IMR-90 (cell line): ENCODE measurements at regions not wholly inside any gene's neighbourhood (a gene's known extent, or its start where the extent isn't known, plus 50 kb on each side); places are given as distances from the start of the nearest gene placed in this dataset.

Experiments used
- ATAC-seq: fragments of 200-7000 bp; cut with Tn5 transposase; 2 replicates; pipeline ENCODE4 v1.9.1; 2020; ENCODE audit warnings: low read depth, mild to moderate bottlenecking, moderate library complexity
- BruUV-seq: library from RNA; stranded (reverse); fragments of 400-500 nt; replicated peaks from 2 replicates; lab custom pipeline; 2021; lab: Mats Ljungman, UMichigan
- CTCF ChIA-PET: fragments of 300-600 bp; formaldehyde crosslinking; extraction: SDS; loops from one replicate; lab custom pipeline; 2021; ENCODE audit warnings: antibody characterized with exemption; lab: Yijun Ruan, JAX
- POLR2A ChIA-PET: fragments of 300-600 bp; sonication (Branson Sonifier 250); formaldehyde crosslinking; loops from one replicate; lab custom pipeline; 2022; ENCODE audit warnings: antibody characterized with exemption; ENCODE audit not compliant: unreplicated experiment; lab: Charles Lee
- DNase-seq: peaks from one replicate; pipeline ENCODE4 v3.0.0; 2013
- H2AFZ ChIP-seq: replicated peaks from 2 replicates; pipeline ENCODE3; 2013; ENCODE audit warnings: low read length, mild to moderate bottlenecking; ENCODE audit not compliant: poor library complexity
- H2AK5ac ChIP-seq: 2 replicates; pipeline ENCODE4 v1.6.1; 2013; ENCODE audit warnings: low read depth, low read length, inconsistent platforms
- H2AK9ac ChIP-seq: replicated peaks from 2 replicates; pipeline ENCODE3; 2013; ENCODE audit warnings: mild to moderate bottlenecking, low read depth, low read length, moderate library complexity; ENCODE audit not compliant: poor library complexity
- H2BK120ac ChIP-seq: 2 replicates; pipeline ENCODE4 v1.6.1; 2013; ENCODE audit warnings: low read depth, low read length, inconsistent platforms
- H2BK15ac ChIP-seq: 3 replicates; pipeline ENCODE4 v1.6.1; 2013; ENCODE audit warnings: low read depth, low read length, inconsistent platforms
- H2BK20ac ChIP-seq: 2 replicates; pipeline ENCODE4 v1.6.1; 2013; ENCODE audit warnings: low read depth, mild to moderate bottlenecking, inconsistent platforms, low read length, moderate library complexity
- H2BK5ac ChIP-seq: 2 replicates; pipeline ENCODE4 v1.6.1; 2013; ENCODE audit warnings: mild to moderate bottlenecking, low read depth, low read length, inconsistent platforms; ENCODE audit not compliant: poor library complexity, severe bottlenecking
- H3K14ac ChIP-seq: replicated peaks from 2 replicates; pipeline ENCODE4 v1.6.1; 2013; ENCODE audit warnings: low read depth, low read length, inconsistent platforms
- H3K18ac ChIP-seq: 2 replicates; pipeline ENCODE4 v1.6.1; 2013; ENCODE audit warnings: low read depth, low read length, control low read depth
- H3K23ac ChIP-seq: 2 replicates; pipeline ENCODE4 v1.6.1; 2013; ENCODE audit warnings: low read depth, low read length, inconsistent platforms
- H3K27ac ChIP-seq: 2 replicates; pipeline ENCODE4 v1.5.1; 2013; ENCODE audit warnings: mild to moderate bottlenecking, control low read depth, low read length; ENCODE audit not compliant: insufficient read depth
- H3K27me3 ChIP-seq: 2 replicates; pipeline ENCODE4 v1.6.1; 2013; ENCODE audit warnings: low read length; ENCODE audit not compliant: control insufficient read depth, insufficient read depth
- H3K36me3 ChIP-seq: 2 replicates; pipeline ENCODE4 v1.6.1; 2013; ENCODE audit warnings: low read length, mixed read lengths; ENCODE audit not compliant: control insufficient read depth, insufficient read depth
- H3K4ac ChIP-seq: 2 replicates; pipeline ENCODE4 v1.6.1; 2013; ENCODE audit warnings: low read depth, low read length, inconsistent platforms
- H3K4me1 ChIP-seq: 2 replicates; pipeline ENCODE4 v1.6.1; 2013; ENCODE audit warnings: low read length, mixed read lengths; ENCODE audit not compliant: control insufficient read depth, insufficient read depth
- H3K4me2 ChIP-seq: 2 replicates; pipeline ENCODE4 v1.6.1; 2013; ENCODE audit warnings: low read depth, mild to moderate bottlenecking, control low read depth, low read length, moderate library complexity
- H3K4me3 ChIP-seq: 2 replicates; pipeline ENCODE4 v1.5.1; 2013; ENCODE audit warnings: low read depth, mild to moderate bottlenecking, control low read depth, low read length, moderate library complexity; ENCODE audit not compliant: insufficient read depth
- H3K56ac ChIP-seq: 2 replicates; pipeline ENCODE4 v1.6.1; 2013; ENCODE audit warnings: low read length, inconsistent platforms; ENCODE audit not compliant: insufficient read depth; ENCODE audit errors: extremely low read depth
- H3K79me1 ChIP-seq, 2 experiments: 2 replicates each; pipeline ENCODE4 v1.6.1; 2013; ENCODE audit warnings: low read length in 2 of 2, inconsistent platforms in 1 of 2, low read depth in 1 of 2
- H3K9ac ChIP-seq: 2 replicates; pipeline ENCODE4 v1.6.1; 2013; ENCODE audit warnings: low read depth, low read length, control low read depth
- H3K9me1 ChIP-seq: 2 replicates; pipeline ENCODE4 v1.6.1; 2013; ENCODE audit warnings: low read length, inconsistent platforms; ENCODE audit not compliant: insufficient read depth
- H3K9me3 ChIP-seq: 2 replicates; pipeline ENCODE4 v1.6.1; 2013; ENCODE audit warnings: low read length; ENCODE audit not compliant: control insufficient read depth, insufficient read depth
- H4K20me1 ChIP-seq: 2 replicates; pipeline ENCODE4 v1.6.1; 2013; ENCODE audit warnings: low read length, inconsistent platforms; ENCODE audit not compliant: insufficient read depth
- H4K5ac ChIP-seq: 2 replicates; pipeline ENCODE4 v1.6.1; 2013; ENCODE audit warnings: mild to moderate bottlenecking, low read depth, low read length, control low read depth
- H4K8ac ChIP-seq, 2 experiments: 2 replicates each; pipeline ENCODE4 v1.6.1; 2013; ENCODE audit warnings: low read depth in 2 of 2, low read length in 2 of 2, control low read depth in 1 of 2, inconsistent platforms in 1 of 2
- H4K91ac ChIP-seq: 2 replicates; pipeline ENCODE4 v1.6.1; 2013; ENCODE audit warnings: low read depth, low read length, inconsistent platforms; ENCODE audit not compliant: insufficient read depth
- POLR2A ChIP-seq: IDR thresholded peaks from 2 replicates; pipeline ENCODE4 v1.6.1; 2012; ENCODE audit warnings: mild to moderate bottlenecking, low read depth, low read length
- WGBS, 2 experiments: methylation state at CpG; one replicate each; pipeline versions ENCODE4 v1.1.5 to v1.1.7; 2013; ENCODE audit warnings: missing lambda C conversion rate in 2 of 2; ENCODE audit not compliant: insufficient read length in 1 of 2; ENCODE audit errors: extremely low coverage in 2 of 2; 5-methylcytosine and 5-hydroxymethylcytosine counted together
- dilution Hi-C: fragments of 300-500 bp; cut with HindIII; formaldehyde crosslinking; loops from one replicate; pipeline ENCODE4 v1.14.3; 2018; ENCODE audit warnings: low sequenced_read_pairs; ENCODE audit not compliant: unreplicated experiment
- in situ Hi-C: fragments of 300-500 bp; cut with MboI; formaldehyde crosslinking; loops from 3 replicates; pipeline ENCODE4 v1.14.3; 2019; ENCODE audit warnings: low sequenced_read_pairs, inconsistent platforms, mixed read lengths
- intact Hi-C: fragments of 100-400 bp; cut with micrococcal nuclease; formaldehyde crosslinking; loops from 2 replicates; pipeline ENCODE4 v1.10.0; 2022

- no peak overlapping the region for H4K5ac ChIP-seq
- no peaks in the 10 kb centered on the region for H4K20me1 ChIP-seq
- dilution Hi-C loops (no loop called here), intact Hi-C loops (no loop called here), in situ Hi-C loops (no loop called here)
- no peaks in the 10 kb centered on the region for H3K4me1 ChIP-seq
- H4K91ac ChIP-seq: no peak overlapping the region
- BruUV-seq: no TSS peak
- no peak overlapping the region for H2BK20ac ChIP-seq
- H2BK15ac ChIP-seq: no peak overlapping the region
- no peaks in the 10 kb centered on the region for H3K36me3 ChIP-seq
- POLR2A ChIA-PET: no interaction called here
- no CpG with 5 or more reads among the region's 1 CpG for WGBS, 2 experiments
- H3K9ac ChIP-seq: no peak overlapping the region
- no peak overlapping the region for H3K4me2 ChIP-seq
- H2AFZ ChIP-seq: no peak overlapping the region
- ATAC-seq (no peak), DNase-seq (no peak)
- TF ChIP-seq POLR2A: no peak
- no peak overlapping the region for H2AK9ac ChIP-seq
- H3K9me1 ChIP-seq: no peaks in the 10 kb centered on the region
- no peaks in the 10 kb centered on the region for H3K79me1 ChIP-seq
- no peak overlapping the region for H4K8ac ChIP-seq
- H3K23ac ChIP-seq: no peak overlapping the region
- H3K27me3 ChIP-seq: no peaks in the 10 kb centered on the region; the same call in 1 of the 2 replicates
- H2BK5ac ChIP-seq: no peak overlapping the region
- H3K9me3 ChIP-seq: no peaks in the 10 kb centered on the region
- CTCF ChIA-PET: no interaction called here
- H2AK5ac ChIP-seq: no peak overlapping the region
- H3K14ac ChIP-seq: no peak overlapping the region
- H3K56ac ChIP-seq: no peak overlapping the region
- no peak overlapping the region for H3K4me3 ChIP-seq
- no peak overlapping the region for H3K27ac ChIP-seq
- no peak overlapping the region for H2BK120ac ChIP-seq
- H3K18ac ChIP-seq: no peak overlapping the region
- H3K4ac ChIP-seq: no peak overlapping the region
These were observed 430.0 kb downstream of the STK39 start for GRCh38 chr2:167817422-167817821.
